Islet precursor cell (in vitro differentiated cells): ENCODE measurements at regions not wholly inside any gene's neighbourhood (a gene's known extent, or its start where the extent isn't known, plus 50 kb on each side); places are given as distances from the start of the nearest gene placed in this dataset.
A peak's percentile ranks its signal among the peaks of the same experiment; 100 is the strongest.
"Not testable (repeated sequence)": the region's sequence is repeated elsewhere in the genome, so short reads cannot be mapped to it uniquely, and the experiment has no call there.

Source experiments
- DNase-seq: peaks from one replicate; pipeline ENCODE4 v3.0.0-alpha.2; 2018

DNA sequence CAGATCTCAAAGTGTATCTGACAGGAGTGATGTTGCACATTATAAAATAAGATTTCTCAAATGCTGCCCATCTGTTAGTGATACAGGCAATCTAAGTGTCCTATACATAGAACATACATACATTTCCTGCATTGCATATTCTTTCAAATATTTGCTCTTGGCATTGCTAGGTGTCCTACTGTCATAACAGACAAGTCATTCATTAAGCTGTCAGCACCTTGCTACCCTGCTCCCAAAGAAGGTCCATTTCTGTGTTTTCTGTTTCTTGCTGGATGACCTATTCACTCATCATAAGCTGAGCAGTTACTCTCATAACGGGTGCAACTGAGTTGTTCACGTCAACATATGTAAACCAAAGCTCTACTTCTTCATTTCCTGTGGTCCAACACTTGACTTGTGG, 719.0 kb downstream of the KCNJ2 start:
- no peak for DNase-seq

GRCh38 chr17:70891306-70891705, 722.0 kb downstream of the KCNJ2 start:
- DNase-seq, result no peak

GRCh38 chr17:70892527-70892926, 723.2 kb downstream of the KCNJ2 start:
- DNase-seq, result no peak

DNA sequence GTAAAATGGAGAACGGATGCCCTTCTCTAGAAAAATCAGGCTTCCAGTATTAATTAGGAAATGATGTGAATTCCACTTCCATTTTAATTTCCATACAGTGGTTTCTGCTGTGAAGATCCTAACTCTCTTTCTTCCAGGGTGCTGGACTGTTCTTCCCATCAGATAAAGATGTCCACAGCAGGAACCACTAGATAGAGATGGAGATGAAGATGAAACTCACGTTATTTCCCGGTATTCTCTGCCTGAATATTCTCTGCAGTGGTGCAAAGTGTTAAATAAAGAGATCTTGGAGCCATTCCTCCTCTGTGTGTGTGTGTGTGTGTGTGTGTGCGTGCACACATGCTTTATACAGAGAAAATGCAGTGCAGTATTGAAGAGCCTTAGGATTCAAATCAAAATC, 727.5 kb downstream of the KCNJ2 start:
- no peak for DNase-seq

DNA sequence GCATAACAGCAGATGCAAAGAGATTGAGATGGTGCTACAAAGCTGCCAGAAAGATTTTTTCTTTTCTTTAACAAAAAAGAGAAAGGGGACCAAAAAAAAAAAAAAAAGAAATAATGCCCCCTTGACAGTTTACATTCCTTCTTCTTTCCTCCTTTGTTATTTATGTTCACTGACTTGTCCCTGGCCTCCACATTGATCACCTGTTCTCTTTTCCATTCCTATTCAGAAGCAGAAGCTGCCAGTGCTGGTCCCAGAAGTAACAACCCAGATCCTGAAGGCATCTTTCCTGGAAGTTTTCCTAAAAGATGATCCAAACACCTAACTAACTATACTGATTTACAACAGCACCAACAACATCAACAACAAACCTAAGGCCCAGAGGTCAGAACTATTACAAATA, 728.1 kb downstream of the KCNJ2 start:
- DNase-seq, result no peak

DNA sequence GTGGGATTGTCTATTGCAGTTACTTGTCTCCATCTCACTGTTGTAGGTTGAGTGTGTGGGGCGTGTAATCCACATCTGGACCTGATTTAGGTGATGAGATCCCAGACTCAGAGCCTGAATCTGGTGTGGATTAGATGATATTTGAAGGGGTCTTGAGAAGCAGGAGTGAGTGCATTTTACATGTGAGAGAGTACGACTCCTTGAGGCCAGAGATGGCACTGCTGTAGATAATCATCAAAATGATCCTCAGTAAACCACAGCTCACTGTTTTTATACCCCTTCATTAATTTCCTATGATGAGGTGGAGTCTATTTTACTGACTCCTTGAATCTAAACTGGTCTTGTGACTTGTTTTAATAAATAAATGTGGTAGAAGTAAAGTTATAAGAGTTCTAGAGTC, 732.5 kb downstream of the KCNJ2 start:
- DNase-seq, result no peak

DNA sequence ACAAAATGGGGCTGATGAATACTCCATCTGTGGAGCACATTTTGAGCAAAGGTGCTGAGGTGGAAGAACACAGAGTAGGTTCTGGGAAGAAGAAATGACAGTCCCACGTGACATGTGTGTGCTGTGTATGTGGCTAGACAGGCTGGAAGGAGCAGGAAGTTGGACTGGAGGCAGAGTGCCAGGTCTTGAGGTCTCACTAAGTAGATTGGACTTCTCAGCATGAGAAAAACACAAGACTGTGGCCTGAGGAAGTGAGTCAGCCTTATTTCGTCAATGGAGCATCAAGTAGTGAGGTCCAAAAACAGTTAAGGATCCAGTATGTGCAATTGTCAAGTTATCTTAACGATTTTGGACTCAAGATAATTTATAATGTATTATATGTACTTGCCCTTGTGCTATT, 736.5 kb downstream of the KCNJ2 start:
- peak; percentile 85 for DNase-seq

DNA sequence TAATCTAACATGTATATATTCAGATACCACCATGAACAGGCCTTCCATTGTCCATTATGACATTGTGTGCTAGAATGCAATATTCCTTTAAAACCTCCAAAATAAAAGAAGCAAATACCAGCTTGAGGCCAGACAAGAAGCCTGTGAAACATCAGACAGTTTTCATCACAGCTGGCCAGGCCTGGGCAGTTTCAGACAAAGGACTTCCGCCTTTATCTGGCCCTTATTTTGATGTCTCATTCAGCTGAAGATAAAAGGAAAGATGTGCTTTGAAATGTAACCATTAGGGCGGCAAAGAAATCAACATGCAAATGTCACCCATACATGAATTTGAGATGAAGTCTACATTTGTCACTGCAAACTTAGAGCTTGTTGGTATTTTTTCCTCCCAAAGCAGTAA, 737.5 kb downstream of the KCNJ2 start:
- DNase-seq, result peak; percentile 85

GRCh38 chr17:70912716-70913485, 743.6 kb downstream of the KCNJ2 start:
- DNase-seq, result no peak

DNA sequence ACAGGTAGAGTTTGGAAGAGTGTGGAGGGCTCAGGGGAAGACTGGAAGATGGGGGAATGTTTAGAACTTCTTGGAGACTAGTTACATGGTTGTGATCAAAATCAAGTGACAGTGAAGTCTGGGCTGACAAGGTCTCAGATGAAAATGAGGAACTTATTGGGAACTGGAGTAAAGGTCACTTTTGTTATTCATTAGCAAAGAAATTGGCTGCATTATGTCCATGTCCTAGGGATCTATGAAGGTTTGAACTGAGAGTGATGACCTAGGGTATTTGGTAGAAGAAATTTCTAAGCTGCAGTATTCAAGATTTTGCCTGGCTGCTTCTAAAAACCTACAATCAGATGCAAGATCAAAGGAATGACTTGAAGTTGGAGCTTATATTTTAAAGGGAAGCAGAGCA, 747.1 kb downstream of the KCNJ2 start:
- no peak for DNase-seq

GRCh38 chr17:70919241-70919640, 749.9 kb downstream of the KCNJ2 start:
- DNase-seq, result no peak

GRCh38 chr17:70920416-70920815, 751.1 kb downstream of the KCNJ2 start:
- no peak for DNase-seq

GRCh38 chr17:70922268-70922667, 752.9 kb downstream of the KCNJ2 start:
- DNase-seq, result no peak

DNA sequence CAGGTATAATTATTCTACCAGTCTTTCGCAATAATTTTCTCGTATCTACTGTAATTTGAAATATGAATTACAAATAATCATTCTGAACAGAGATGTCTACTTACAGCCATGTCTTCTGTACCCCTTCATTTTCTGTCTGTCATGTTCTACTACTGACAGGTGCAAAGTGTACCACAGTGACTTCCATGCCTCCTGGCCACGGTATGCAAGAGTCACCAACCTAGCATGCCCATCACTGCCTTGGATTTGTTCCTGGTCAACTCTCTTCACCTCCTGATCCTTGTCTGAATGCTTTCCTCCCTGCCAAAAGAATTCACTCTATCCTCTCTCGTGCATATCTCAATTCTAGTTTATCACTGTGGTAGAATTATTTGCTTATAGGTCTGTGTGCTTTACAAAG, 755.4 kb downstream of the KCNJ2 start:
- no peak for DNase-seq

- DNase-seq, result no peak
Measured at GRCh38 chr17:70929226-70929625, 759.9 kb downstream of the KCNJ2 start.

DNA sequence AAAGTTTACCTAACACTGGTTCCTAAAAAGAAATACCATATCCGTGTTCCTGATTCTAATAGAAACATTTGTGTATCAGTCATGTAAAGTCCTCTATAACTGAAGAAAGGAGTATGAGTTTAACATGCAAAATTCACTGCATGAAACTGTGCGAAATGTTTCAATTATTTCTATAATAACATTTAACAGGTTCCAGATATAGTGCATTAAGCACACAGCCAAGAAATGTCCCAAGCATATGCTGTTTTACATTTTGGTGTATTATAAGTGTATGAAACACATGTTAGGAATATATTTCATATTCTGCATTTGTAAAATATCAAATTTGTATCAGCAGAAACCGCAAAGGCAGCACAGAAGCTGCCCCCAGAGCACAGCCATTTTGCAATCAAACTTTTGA, 764.9 kb downstream of the KCNJ2 start:
- no peak for DNase-seq

DNA sequence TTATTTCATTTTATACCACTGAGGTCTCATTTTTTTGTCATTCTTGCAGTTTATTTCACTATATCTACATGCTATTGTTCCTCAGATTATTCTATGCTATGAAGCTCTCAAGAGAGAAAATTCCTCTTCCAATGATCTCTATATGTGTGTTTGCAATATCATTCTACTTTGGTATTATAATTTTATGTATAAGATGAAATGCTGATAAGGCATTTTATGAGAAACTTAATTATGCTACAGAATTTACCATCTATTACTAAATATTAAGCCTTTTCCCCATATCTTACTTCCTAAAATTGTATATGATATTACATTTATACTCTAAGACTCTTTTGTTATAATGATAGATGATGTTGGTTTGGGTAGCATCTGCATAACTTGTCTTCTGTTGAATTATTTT, 765.5 kb downstream of the KCNJ2 start:
- no peak for DNase-seq

DNA sequence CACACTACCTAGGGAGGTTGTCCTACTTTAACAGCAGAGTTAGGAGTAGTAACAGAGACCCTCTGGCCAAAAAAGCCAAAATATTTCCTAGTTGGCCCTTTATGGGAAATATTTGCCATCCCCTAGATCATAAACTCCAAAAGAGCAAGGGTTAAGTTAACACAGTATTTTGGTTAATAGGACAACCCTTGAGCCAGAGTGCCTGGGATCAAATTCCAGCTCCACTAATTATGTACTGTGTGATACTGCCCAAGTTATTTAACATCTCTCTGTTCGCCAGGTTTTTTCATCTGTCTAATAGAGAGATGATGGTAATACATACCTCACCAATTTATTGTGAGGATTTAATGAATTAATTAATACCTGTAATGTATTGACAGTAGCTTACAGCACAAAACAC, 767.4 kb downstream of the KCNJ2 start:
- DNase-seq, result no peak

GRCh38 chr17:70938336-70938735, 769.0 kb downstream of the KCNJ2 start:
- DNase-seq, result no peak

GRCh38 chr17:70945386-70945785, 776.1 kb downstream of the KCNJ2 start:
- DNase-seq, result no peak

DNA sequence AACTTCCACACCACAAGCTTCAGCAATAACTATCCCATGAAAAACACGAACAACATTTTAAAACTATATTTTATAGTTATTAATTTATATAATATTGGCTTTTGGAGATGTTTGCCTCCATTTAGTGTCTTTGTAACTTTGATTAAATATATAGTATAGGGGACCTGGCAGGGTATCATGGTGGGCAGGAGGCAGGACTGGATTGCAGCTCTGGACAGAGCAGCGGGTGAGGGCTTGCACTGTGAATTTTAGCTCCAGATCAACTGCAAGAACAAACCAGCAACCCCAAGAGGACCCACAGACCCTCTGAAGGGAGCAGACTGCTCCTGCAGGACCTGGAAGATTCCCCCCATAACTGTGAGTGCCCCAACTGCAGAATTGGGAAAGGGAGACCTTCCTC, 777.9 kb downstream of the KCNJ2 start:
- DNase-seq, result no peak

DNA sequence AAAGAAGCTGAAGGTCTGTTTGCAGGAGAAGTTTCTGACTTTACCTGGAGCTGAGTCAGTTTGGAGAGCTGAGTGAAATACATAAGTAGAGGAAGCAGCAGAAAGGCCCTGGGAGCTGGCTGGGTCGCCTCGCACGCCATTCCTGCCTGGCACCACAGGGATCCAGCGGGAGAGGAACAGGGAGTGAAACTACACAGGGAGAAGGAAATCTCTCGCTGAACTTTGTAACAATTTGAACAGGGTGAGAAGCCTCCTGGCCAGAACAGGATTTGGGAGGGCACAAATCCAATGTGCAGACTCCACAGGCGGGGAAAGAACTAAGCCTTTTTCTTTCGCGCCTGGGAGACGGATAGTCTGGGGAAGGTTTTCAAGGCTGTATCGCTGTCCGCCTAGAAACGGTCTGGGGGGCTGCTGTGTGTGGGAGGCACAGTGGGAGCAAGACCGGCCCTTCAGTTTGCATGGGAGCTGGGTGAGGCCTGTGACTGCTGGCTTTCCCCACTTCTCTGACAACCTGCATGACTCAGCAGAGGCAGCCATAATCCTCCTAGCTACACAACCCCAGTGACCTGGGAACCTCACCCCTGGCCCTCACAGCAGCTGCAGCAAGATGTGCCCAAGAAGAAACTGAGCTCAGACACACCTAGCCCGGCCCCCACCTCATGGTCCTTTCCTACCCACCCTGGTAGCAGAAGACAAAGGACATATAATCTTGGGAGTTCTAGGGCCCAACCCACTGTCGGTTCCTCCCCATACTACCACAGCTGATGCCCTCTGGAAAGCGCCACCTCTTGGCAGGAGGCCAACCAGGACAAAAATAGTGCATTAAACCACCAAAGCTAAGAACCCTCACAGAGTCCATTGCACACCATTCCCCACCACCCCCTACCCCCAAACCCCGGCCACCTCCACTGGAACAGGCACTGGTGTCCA, 778.6 kb downstream of the KCNJ2 start:
- no peak for DNase-seq

DNA sequence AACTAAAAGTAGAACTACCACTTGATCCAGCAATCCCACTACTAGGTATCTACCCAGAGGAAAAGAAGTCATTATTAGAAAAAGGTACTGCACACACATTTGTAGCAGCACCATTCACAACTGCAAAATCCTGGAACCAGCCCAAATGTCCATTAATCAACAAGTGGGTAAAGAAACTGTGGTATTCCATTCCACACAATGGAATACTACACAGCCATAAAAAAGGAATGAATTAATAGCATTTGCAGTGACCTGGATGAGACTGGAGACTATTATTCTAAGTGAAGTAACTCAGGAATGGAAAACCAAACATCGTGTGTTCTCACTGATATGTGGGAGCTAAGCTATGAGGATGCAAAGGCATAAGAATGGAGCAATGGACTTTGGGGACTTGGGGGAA, 783.8 kb downstream of the KCNJ2 start:
- DNase-seq, result not testable (repeated sequence)

- no peak for DNase-seq
Measured at GRCh38 chr17:70955441-70955840, 786.1 kb downstream of the KCNJ2 start.
